Activated T-helper 1 cell treated with anti-CD3 and anti-CD28 coated beads, Interleukin-12 subunit alpha, Interleukin-12 subunit beta, Interleukin-2, Interleukin-4 antibody, amounts not matched to agents 30 ng/mL and 10 ng/mL and 1 ng/mL, durations not matched to agents 14 hours and 24 hours and 36 hours (primary cell): ENCODE measurements at regions not wholly inside any gene's neighbourhood (a gene's known extent, or its start where the extent isn't known, plus 50 kb on each side); places are given as distances from the start of the nearest gene placed in this dataset.
"Not testable (repeated sequence)": the region's sequence is repeated elsewhere in the genome, so short reads cannot be mapped to it uniquely, and the experiment has no call there.

Experiments used
- DNase-seq: peaks from one replicate; pipeline ENCODE4 v3.0.0; 2021; ENCODE audit warnings: low spot score
- H3K27ac Mint-ChIP-seq: one replicate; pipeline ENCODE4 v1.8.0; 2021; ENCODE audit warnings: mild to moderate bottlenecking, mixed read lengths
- H3K27me3 Mint-ChIP-seq: one replicate; pipeline ENCODE4 v1.8.0; 2022; ENCODE audit warnings: mild to moderate bottlenecking, moderate library complexity, mixed read lengths; ENCODE audit not compliant: insufficient read depth
- H3K36me3 Mint-ChIP-seq: one replicate; pipeline ENCODE4 v1.8.0; 2021; ENCODE audit warnings: low read depth, mixed read lengths
- H3K4me1 Mint-ChIP-seq: one replicate; pipeline ENCODE4 v1.8.0; 2021; ENCODE audit warnings: low read depth, mixed read lengths
- H3K4me3 Mint-ChIP-seq: one replicate; pipeline ENCODE4 v1.8.0; 2021; ENCODE audit warnings: mild to moderate bottlenecking, moderate library complexity, mixed read lengths
- H3K9me3 Mint-ChIP-seq: one replicate; pipeline ENCODE4 v1.8.0; 2021; ENCODE audit warnings: mixed read lengths
- intact Hi-C: fragments of 100-400 bp; cut with micrococcal nuclease; formaldehyde crosslinking; loops from one replicate; pipeline ENCODE4 v1.15.1; 2024

DNA sequence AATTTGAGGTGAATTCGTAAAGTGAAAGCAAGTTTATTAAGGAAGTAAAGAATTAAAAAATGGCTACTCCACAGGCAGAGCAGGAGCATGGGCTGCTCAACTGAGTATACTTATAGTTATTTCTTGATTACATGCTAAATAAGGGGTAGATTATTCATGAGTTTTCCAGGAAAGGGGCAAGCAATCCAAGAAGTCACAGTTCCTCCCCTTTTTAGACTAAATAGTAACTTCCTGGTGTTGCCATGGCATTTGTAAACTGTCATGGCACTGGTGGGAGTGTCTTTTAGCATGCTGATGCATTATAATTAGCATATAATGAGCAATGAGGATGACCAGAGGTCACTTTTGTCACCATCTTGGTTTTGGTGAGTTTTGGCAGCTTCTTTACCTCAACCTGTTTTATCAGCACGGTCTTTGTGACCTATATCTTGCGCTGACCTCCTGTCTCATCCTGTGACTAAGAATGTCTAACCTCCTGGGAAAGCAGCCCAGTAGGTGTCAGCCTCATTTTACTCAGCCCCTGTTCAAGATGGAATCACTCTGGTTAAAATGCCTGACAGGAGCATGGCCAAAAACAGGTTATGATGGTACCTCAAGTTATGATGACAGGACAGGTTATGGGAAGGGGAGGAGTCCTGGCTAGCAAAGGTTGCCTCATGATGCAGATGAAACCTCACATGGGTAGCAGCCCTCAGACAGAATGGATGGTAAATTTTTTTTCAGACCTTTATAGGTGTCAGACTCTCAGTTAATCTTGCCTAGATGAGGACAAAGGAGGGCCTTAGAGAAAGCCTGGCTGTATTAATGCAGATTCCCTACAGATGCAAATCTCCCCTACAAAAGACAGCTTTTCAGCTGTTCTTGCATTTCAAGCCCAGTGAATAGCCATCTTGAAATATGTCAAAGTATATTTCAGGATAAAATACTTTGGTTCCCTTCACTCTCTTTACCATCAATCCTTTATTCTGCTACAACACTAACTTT lies 49.7 kb downstream of the SIPA1L2 start:
- H3K4me3 Mint-ChIP-seq: no peak overlapping the region
- DNase-seq: no peak
- peaks cover 2% of the 10 kb centered on the region for H3K27me3 Mint-ChIP-seq
- peaks cover 54% of the 10 kb centered on the region for H3K4me1 Mint-ChIP-seq
- peaks cover 21% of the 10 kb centered on the region for H3K9me3 Mint-ChIP-seq
- peaks cover 15% of the 10 kb centered on the region for H3K36me3 Mint-ChIP-seq
- intact Hi-C loops: loop anchor here (1.0 to 5.0 kb wide), 5 partner anchors 7 to 371 kb away; partner anchors contain the start of gene NTPCR
- no peak overlapping the region for H3K27ac Mint-ChIP-seq

DNA sequence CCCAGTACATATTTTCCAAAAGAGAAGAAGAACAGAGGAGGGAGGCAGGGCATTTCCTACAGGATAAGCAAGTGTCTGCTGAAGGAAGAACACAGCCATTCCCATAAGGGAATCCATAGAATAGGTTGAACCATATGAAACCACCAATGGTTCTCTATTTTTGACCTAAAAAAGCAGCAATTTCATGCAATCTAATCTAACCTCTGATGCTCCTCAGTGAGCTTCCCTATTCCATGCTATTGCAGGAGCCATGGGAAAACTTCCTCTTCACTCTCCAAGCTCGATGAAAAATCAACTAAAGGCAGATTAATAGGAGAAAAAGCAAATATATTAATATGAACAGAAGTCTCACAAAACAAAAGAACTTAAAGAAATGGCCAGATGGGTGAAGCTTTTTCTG lies 50.5 kb downstream of the SIPA1L2 start:
- peak overlapping the region; percentile 64 for H3K4me3 Mint-ChIP-seq
- peak overlapping the region; percentile 79 for H3K27ac Mint-ChIP-seq
- H3K27me3 Mint-ChIP-seq: peaks cover 2% of the 10 kb centered on the region
- peaks cover 58% of the 10 kb centered on the region for H3K4me1 Mint-ChIP-seq
- peaks cover 21% of the 10 kb centered on the region for H3K9me3 Mint-ChIP-seq
- peaks cover 15% of the 10 kb centered on the region for H3K36me3 Mint-ChIP-seq
- DNase-seq: no peak
- intact Hi-C loops: loop anchor here (1.0 to 5.0 kb wide), 4 partner anchors 8 to 52 kb away; no protein-coding TSS in a partner anchor

DNA sequence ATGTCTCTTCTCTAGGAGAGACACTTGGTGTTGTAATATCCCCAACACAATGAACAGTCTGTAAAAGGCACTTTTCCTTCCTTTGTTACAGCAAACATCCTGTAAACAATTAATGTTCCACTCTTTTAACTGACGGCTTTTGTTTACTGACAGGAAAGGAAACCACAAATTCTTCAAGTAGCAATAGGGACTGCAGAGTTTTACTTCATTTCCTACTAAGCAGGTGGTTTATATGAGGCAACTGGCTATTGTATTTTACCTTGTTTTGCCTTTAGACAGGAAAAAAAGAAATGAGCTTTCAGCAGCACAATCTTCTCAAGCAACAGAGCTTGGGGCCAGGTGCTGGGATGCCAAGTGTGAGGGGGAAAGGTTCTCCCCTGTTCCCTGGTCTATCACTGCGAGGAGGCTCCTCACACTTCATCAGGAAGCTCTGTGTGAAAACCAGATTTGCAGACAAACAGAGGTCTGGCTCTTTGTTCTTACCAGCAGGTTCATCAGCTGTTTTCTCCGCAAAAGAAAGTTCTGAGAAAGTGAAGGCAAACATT lies 51.2 kb downstream of the SIPA1L2 start:
- H3K4me1 Mint-ChIP-seq: peaks cover 63% of the 10 kb centered on the region

GRCh38 chr1:232577772-232578171 lies 52.2 kb downstream of the SIPA1L2 start:
- H3K36me3 Mint-ChIP-seq: peaks cover 11% of the 10 kb centered on the region
- peaks cover 14% of the 10 kb centered on the region for H3K9me3 Mint-ChIP-seq
- H3K27me3 Mint-ChIP-seq: no peaks in the 10 kb centered on the region
- no peak overlapping the region for H3K4me3 Mint-ChIP-seq
- intact Hi-C loops: loop anchor here (2.0 to 5.0 kb wide), 3 partner anchors 19 to 51 kb away; no protein-coding TSS in a partner anchor
- peaks cover 66% of the 10 kb centered on the region for H3K4me1 Mint-ChIP-seq
- no peak for DNase-seq
- H3K27ac Mint-ChIP-seq: no peak overlapping the region

More for the DNA sequence above, 51.2 kb downstream of the SIPA1L2 start:
- Mint-ChIP-seq H3K36me3 (peaks cover 13% of the 10 kb centered on the region), H3K4me3 (peak overlapping the region; percentile 64), H3K27ac (peak overlapping the region; percentile 79), H3K9me3 (peaks cover 18% of the 10 kb centered on the region), H3K27me3 (no peaks in the 10 kb centered on the region)
- intact Hi-C loops: loop anchor here (1.0 to 5.0 kb wide), 4 partner anchors 9 to 51 kb away; no protein-coding TSS in a partner anchor
- DNase-seq: peak; percentile 23

DNA sequence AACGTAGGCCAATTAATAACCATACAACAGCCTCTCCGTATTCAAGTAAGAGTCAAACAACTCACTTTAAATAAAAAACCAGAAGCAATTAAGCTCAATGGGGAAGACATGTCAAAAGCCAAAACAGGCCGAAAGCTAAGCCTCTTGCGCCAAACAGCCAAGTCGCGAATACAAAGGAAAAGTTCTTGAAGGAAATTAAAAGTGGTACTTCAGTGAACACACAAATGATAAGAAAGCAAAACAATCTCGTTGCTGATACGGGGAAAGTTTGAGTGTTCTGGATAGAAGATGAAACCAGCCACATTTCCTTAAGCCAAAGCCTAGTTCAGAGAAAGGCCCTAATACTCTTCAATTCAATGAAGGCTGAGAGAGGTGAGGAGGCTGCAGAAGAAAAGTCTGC lies 53.4 kb downstream of the SIPA1L2 start:
- no peak overlapping the region for H3K27ac Mint-ChIP-seq
- H3K27me3 Mint-ChIP-seq: no peaks in the 10 kb centered on the region
- intact Hi-C loops: loop anchor here (5.0 kb wide), 1 partner anchor 49 kb away; no protein-coding TSS in a partner anchor
- peaks cover 14% of the 10 kb centered on the region for H3K9me3 Mint-ChIP-seq
- H3K4me1 Mint-ChIP-seq: peaks cover 62% of the 10 kb centered on the region
- H3K36me3 Mint-ChIP-seq: peaks cover 8% of the 10 kb centered on the region
- no peak for DNase-seq
- no peak overlapping the region for H3K4me3 Mint-ChIP-seq

DNA sequence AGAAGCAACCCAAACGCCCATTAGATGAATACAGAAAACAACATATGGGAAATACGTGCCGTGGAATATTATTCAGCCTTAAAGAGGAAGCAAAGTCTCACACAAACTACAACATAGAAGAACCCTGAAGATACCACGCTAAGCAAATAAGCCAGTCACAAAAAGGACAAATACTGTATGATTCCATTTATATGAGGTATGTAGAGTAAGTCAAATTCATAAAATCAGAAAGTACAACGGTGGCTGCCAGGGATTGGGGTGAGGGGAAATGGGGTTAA lies 54.2 kb downstream of the SIPA1L2 start:
- H3K4me1 Mint-ChIP-seq: peaks cover 55% of the 10 kb centered on the region
- no peaks in the 10 kb centered on the region for H3K27me3 Mint-ChIP-seq
- H3K9me3 Mint-ChIP-seq: peaks cover 10% of the 10 kb centered on the region
- intact Hi-C loops: loop anchor here (5.0 kb wide), 1 partner anchor 48 kb away; no protein-coding TSS in a partner anchor
- no peak overlapping the region for H3K4me3 Mint-ChIP-seq
- DNase-seq: no peak
- H3K27ac Mint-ChIP-seq: peak overlapping the region; percentile 33
- peaks cover 4% of the 10 kb centered on the region for H3K36me3 Mint-ChIP-seq

DNA sequence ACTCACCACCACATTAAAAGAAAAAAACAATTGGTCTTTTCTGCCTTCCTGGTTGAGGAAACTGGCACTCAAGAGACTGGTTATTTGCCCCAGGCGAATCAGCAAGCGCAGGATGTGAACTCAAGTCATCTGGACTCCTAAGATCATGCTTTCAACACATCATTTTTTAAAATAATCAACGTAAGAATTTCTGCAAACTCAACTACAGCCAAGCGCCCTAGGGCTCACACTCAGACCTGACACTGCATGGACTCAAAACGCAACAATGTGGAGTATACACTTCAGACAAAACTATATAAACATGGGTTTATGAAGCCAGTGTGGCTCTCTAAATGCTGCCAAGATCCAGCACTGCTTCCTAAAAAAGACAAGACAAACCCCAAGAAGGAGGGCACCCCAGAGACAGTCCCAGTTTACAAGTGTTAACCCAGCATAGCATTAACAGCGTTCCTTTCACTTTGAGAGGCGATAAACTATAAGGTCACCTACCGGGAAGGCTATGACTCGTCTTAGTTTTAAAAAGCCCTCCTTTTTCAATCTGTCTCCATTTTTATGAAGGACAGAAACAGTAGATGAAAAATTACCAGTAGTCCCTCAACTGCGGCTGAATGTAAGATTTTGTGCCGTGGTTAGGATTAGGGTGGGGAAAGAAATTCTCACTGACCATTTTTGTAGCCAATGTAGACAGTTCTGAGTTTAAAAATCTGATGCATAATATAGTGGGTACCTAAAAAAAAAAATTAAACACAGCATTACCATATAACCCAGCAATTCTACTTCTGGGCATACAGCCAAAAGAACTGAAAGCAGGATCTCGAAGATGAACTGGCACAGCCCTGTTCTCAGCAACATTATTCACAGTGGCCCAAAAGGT lies 54.8 kb downstream of the SIPA1L2 start:
- DNase-seq: no peak
- no peaks in the 10 kb centered on the region for H3K27me3 Mint-ChIP-seq
- intact Hi-C loops: loop anchor here (5.0 kb wide), 1 partner anchor 48 kb away; no protein-coding TSS in a partner anchor
- H3K36me3 Mint-ChIP-seq: peaks cover 3% of the 10 kb centered on the region
- peaks cover 10% of the 10 kb centered on the region for H3K9me3 Mint-ChIP-seq
- H3K27ac Mint-ChIP-seq: no peak overlapping the region
- H3K4me3 Mint-ChIP-seq: no peak overlapping the region
- H3K4me1 Mint-ChIP-seq: peaks cover 49% of the 10 kb centered on the region

- intact Hi-C loops: no loop called here
- no peak overlapping the region for H3K4me3 Mint-ChIP-seq
- no peak overlapping the region for H3K27ac Mint-ChIP-seq
- DNase-seq: no peak
- H3K27me3 Mint-ChIP-seq: no peaks in the 10 kb centered on the region
- H3K36me3 Mint-ChIP-seq: peaks cover 3% of the 10 kb centered on the region
- H3K9me3 Mint-ChIP-seq: peaks cover 10% of the 10 kb centered on the region
- H3K4me1 Mint-ChIP-seq: peaks cover 38% of the 10 kb centered on the region
These were observed 55.9 kb downstream of the SIPA1L2 start for GRCh38 chr1:232574077-232574476.

- DNase-seq: no peak
- peaks cover 2% of the 10 kb centered on the region for H3K36me3 Mint-ChIP-seq
- H3K27ac Mint-ChIP-seq: no peak overlapping the region
- H3K9me3 Mint-ChIP-seq: peaks cover 9% of the 10 kb centered on the region
- H3K27me3 Mint-ChIP-seq: no peaks in the 10 kb centered on the region
- intact Hi-C loops: no loop called here
- no peak overlapping the region for H3K4me3 Mint-ChIP-seq
- peaks cover 19% of the 10 kb centered on the region for H3K4me1 Mint-ChIP-seq
These were observed 58.4 kb downstream of the SIPA1L2 start for GRCh38 chr1:232571523-232571922.

DNA sequence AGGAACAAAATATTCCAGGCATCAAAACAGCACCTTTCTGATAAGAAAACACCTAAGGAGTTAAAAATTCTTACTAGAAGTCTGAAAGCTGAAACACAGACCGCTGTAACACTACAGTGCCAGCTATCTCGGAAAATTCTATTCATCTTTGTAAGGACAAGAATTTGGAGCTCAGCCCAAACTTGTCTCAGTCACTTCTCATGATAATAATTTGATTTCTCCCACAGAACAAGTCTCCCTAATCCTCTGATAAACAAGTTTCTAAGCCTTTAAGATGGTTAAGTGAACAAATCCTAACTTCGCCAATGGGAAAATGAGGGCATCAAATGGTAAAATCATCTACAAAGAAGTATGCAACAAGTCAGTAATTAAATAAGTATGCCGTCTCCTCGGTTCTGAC lies 59.9 kb downstream of the SIPA1L2 start:
- Mint-ChIP-seq H3K9me3 (no peaks in the 10 kb centered on the region), H3K36me3 (no peaks in the 10 kb centered on the region), H3K27me3 (no peaks in the 10 kb centered on the region), H3K4me1 (peaks cover 9% of the 10 kb centered on the region), H3K4me3 (no peak overlapping the region), H3K27ac (no peak overlapping the region)
- DNase-seq: no peak
- intact Hi-C loops: no loop called here

- H3K4me1 Mint-ChIP-seq, intact Hi-C loops, H3K4me3 Mint-ChIP-seq, H3K9me3 Mint-ChIP-seq, DNase-seq, H3K27ac Mint-ChIP-seq, H3K27me3 Mint-ChIP-seq, H3K36me3 Mint-ChIP-seq: not testable (repeated sequence)
These were observed 60.4 kb downstream of the SIPA1L2 start for GRCh38 chr1:232569554-232569921.

DNA sequence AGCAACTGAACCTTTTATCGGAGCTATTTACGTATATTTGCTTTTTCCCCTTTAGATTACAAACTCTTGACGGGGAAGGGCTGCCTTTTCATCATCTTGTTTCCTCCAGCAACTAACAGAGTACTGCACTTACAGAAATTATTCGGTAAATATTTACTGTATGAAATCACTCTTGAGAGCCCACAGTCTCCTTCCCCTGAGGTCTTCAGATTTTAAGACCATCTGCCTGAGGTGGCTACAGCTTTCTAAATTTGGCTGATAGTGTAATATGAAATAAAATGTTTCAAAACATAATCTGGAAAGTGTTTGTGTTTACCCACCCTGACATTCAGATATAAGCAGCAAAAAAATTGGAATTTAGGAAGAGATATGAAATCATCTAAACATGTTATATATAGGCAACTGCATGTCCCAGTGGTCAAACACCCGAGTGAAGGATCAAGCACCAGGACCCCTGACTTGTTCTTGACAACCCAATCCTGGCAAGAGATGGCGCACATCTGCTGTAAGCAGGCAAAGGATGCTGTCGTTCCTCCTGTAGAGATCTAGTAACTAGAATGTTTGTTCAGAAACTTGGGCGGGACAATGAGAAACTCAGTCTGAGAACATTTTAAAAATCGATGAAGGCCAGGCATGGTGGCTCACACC lies 60.9 kb downstream of the SIPA1L2 start:
- Mint-ChIP-seq H3K27me3 (no peaks in the 10 kb centered on the region), H3K9me3 (no peaks in the 10 kb centered on the region), H3K36me3 (no peaks in the 10 kb centered on the region), H3K4me3 (no peak overlapping the region), H3K4me1 (peaks cover 6% of the 10 kb centered on the region), H3K27ac (no peak overlapping the region)
- intact Hi-C loops: no loop called here
- no peak for DNase-seq
